Fibroblast of mammary gland (primary cell): ENCODE measurements at regions not wholly inside any gene's neighbourhood (a gene's known extent, or its start where the extent isn't known, plus 50 kb on each side); places are given as distances from the start of the nearest gene placed in this dataset.
"Not testable (repeated sequence)": the region's sequence is repeated elsewhere in the genome, so short reads cannot be mapped to it uniquely, and the experiment has no call there.

ENCODE experiments used
- DNase-seq: peaks from one replicate; pipeline ENCODE4 v3.0.0-alpha.2; 2010; ENCODE audit warnings: low read depth
- H3K4me3 ChIP-seq: 2 replicates; pipeline ENCODE4 v1.5.1; 2011; ENCODE audit warnings: low read depth, mild to moderate bottlenecking, low read length, moderate library complexity; ENCODE audit not compliant: control insufficient read depth
- CTCF ChIP-seq: conservative IDR thresholded peaks from 2 replicates; pipeline ENCODE4 v1.5.1; 2011; ENCODE audit warnings: low read depth, low read length, inconsistent platforms; ENCODE audit not compliant: control insufficient read depth, insufficient read depth

GRCh38 chr15:20348900-20349773, 192.5 kb downstream of the GOLGA6L6 start:
- no peak for TF ChIP-seq CTCF
- no peak overlapping the region for H3K4me3 ChIP-seq
- DNase-seq: no peak

GRCh38 chr15:20348291-20348899, 193.2 kb downstream of the GOLGA6L6 start:
- no peak overlapping the region for H3K4me3 ChIP-seq
- no peak for TF ChIP-seq CTCF
- DNase-seq: no peak

- TF ChIP-seq CTCF: no peak
- no peak for DNase-seq
- no peak overlapping the region for H3K4me3 ChIP-seq
These were observed 195.4 kb downstream of the GOLGA6L6 start for GRCh38 chr15:20346082-20346805.

- TF ChIP-seq CTCF: no peak
These were observed 196.1 kb downstream of the GOLGA6L6 start for GRCh38 chr15:20345401-20345958.

GRCh38 chr15:20344601-20345400, 196.8 kb downstream of the GOLGA6L6 start:
- TF ChIP-seq CTCF: no peak
- no peak for DNase-seq
- H3K4me3 ChIP-seq: no peak overlapping the region

More at GRCh38 chr15:20345401-20345958, 196.1 kb downstream of the GOLGA6L6 start:
- H3K4me3 ChIP-seq: no peak overlapping the region
- no peak for DNase-seq

- DNase-seq, H3K4me3 ChIP-seq: not testable (repeated sequence)
These were observed 198.0 kb downstream of the GOLGA6L6 start for GRCh38 chr15:20343395-20344211.

GRCh38 chr15:20342601-20343394, 198.8 kb downstream of the GOLGA6L6 start:
- H3K4me3 ChIP-seq: not testable (repeated sequence)

More at GRCh38 chr15:20342601-20343394, 198.8 kb downstream of the GOLGA6L6 start:
- DNase-seq: not testable (repeated sequence)
